KBM-7 (cell line): ENCODE measurements at regions not wholly inside any gene's neighbourhood (a gene's known extent, or its start where the extent isn't known, plus 50 kb on each side); places are given as distances from the start of the nearest gene placed in this dataset.

Experiments used
- DNase-seq: peaks from one replicate; pipeline ENCODE4 v3.0.0-alpha.2; 2015
- in situ Hi-C: fragments of 300-500 bp; cut with MboI; formaldehyde crosslinking; loops from 2 replicates; pipeline ENCODE4 v1.14.3; 2020; ENCODE audit warnings: low sequenced_read_pairs, low pct_unique_long_range_greater_than_20kb, mixed read lengths

DNA sequence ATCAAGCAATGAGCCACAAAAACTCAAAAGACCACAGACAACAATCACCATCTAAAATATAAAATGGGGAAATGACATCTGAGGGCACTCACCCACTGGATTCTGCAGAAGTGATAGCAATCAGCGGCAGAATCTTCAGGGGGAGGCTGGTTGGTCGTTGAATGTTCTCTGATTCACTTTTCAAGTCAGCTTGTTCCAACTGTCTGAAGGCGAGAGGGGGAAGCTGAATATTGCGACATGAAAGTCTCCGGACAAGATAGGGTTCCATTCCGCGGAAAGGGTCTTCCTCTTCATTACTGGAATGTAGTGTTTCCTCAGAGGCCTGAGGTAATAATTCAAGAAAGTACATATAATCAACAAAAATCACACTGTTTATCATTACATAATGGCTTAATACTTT, 94.9 kb upstream of the PDE4D start:
- DNase-seq, result peak; percentile 45
- in situ Hi-C loops, result no loop called here

- no peak for DNase-seq
- in situ Hi-C loops, result no loop called here
Measured at GRCh38 chr5:59976342-59976741, 82.8 kb upstream of the PDE4D start.

DNA sequence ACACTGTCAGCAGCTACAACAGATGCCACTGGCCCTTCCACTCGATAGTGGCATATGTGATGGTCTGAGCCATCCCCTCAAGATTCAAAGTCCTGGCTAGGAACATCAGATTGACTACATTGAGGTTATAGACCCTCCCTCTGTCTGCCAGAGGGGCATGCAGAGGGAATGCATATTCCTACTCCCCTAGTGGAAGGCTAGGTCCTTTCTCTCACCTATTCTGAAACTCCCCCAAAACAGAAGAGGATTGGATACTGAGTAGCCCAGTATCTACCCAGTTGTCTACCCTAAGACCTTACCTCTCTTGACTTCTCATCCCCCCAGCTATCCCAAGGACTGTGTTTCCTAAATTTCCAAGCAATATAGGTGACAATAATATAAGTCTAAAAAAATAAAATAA, 78.5 kb upstream of the PDE4D start:
- in situ Hi-C loops, result no loop called here
- no peak for DNase-seq

GRCh38 chr5:59959330-59959729, 65.8 kb upstream of the PDE4D start:
- in situ Hi-C loops, result no loop called here
- DNase-seq, result no peak

GRCh38 chr5:59956130-59956783, 62.7 kb upstream of the PDE4D start:
- no peak for DNase-seq
- in situ Hi-C loops, result no loop called here

DNA sequence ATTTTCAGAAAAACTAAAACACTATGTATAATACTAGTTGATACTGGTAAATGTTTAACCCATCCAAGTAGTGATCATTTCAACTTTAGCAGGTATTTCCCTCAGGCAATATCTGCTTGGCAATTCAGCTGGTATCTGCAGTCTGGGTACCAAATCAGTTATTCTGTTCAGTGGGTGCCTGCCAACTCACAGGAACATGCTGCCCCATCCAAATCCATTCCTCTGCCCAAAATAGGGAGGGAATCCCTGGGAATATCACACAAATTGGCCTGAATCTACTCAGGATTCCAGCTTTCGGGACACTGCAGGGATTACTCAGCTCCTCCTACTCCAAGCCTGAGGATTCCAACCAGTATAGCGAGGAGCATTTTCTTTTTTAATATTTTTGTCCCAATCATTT, 61.7 kb upstream of the PDE4D start:
- in situ Hi-C loops, result no loop called here
- no peak for DNase-seq

- no peak for DNase-seq
- in situ Hi-C loops, result no loop called here
Measured at GRCh38 chr5:59943452-59944113, 50.1 kb upstream of the PDE4D start.
